Sigmoid colon (tissue), 4 donors: ENCODE measurements at regions not wholly inside any gene's neighbourhood (a gene's known extent, or its start where the extent isn't known, plus 50 kb on each side); places are given as distances from the start of the nearest gene placed in this dataset.

ENCODE experiments used
- CTCF ChIP-seq, 4 experiments: fragments of 450-650 bp in 3 of 4; fragments of 200-600 bp in 1 of 4; IDR thresholded peaks; one replicate each; pipeline ENCODE4 v1.5.1; 2016 to 2019; ENCODE audit warnings: antibody characterized with exemption in 4 of 4, mild to moderate bottlenecking in 3 of 4, moderate library complexity in 2 of 4
- POLR2AphosphoS5 ChIP-seq, 4 donors: sonication (generic); formaldehyde crosslinking; IDR thresholded peaks; one replicate each; pipeline ENCODE4 v1.6.1; 2017; ENCODE audit warnings: antibody characterized with exemption in 4 of 4

GRCh38 chr5:73265641-73266040, 92.6 kb downstream of the TMEM174 start:
- TF ChIP-seq CTCF (IDR thresholded peaks at IDR 0.05) (no peak), POLR2AphosphoS5 (IDR thresholded peaks at IDR 0.05) (no peak)
